Cardiac fibroblast (primary cell): ENCODE measurements at regions not wholly inside any gene's neighbourhood (a gene's known extent, or its start where the extent isn't known, plus 50 kb on each side); places are given as distances from the start of the nearest gene placed in this dataset.

Experiments used
- DNase-seq, 2 donors: peaks; one replicate each; pipeline versions ENCODE4 v3.0.0 to v3.0.0-alpha.2; 2010; ENCODE audit warnings: low read depth in 2 of 2
- H3K4me3 ChIP-seq, 2 donors: replicated peaks in 1 of 2; 1 replicate in 1 of 2; 2 replicates in 1 of 2; pipeline ENCODE4 v1.5.1; 2011; ENCODE audit warnings: low read depth in 2 of 2, low read length in 2 of 2, mild to moderate bottlenecking in 2 of 2, moderate library complexity in 1 of 2
- TF ChIP-seq, protein P1 (sequence below): IDR thresholded peaks from one replicate; pipeline ENCODE4 v1.5.1; 2011; ENCODE audit warnings: low read depth, mild to moderate bottlenecking, low read length, inconsistent platforms

DNA sequence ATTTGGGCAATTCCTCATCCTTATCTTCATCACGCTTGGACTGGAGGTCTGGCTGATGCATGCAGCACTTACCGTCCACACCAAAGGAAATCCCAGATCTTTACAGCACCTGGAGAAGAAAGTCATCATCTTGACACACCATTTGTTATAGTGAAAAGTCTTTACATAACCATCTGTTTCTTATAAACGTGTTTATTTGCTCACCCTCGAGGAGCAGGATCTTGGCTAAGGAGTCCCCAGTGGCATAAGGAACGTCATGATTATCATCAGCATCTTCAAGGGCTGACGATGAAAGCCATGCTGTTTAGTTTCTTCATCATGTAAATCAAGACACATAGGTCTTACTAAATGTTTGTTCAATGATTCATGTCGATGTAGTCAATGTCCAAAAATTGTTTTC lies 248.8 kb upstream of the ELAC2 start:
- H3K4me3 ChIP-seq: no peak overlapping the region
- TF ChIP-seq, protein P1, sequence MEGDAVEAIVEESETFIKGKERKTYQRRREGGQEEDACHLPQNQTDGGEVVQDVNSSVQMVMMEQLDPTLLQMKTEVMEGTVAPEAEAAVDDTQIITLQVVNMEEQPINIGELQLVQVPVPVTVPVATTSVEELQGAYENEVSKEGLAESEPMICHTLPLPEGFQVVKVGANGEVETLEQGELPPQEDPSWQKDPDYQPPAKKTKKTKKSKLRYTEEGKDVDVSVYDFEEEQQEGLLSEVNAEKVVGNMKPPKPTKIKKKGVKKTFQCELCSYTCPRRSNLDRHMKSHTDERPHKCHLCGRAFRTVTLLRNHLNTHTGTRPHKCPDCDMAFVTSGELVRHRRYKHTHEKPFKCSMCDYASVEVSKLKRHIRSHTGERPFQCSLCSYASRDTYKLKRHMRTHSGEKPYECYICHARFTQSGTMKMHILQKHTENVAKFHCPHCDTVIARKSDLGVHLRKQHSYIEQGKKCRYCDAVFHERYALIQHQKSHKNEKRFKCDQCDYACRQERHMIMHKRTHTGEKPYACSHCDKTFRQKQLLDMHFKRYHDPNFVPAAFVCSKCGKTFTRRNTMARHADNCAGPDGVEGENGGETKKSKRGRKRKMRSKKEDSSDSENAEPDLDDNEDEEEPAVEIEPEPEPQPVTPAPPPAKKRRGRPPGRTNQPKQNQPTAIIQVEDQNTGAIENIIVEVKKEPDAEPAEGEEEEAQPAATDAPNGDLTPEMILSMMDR: no peak
- peak in 1 of 2 donors; percentile 80 for DNase-seq

DNA sequence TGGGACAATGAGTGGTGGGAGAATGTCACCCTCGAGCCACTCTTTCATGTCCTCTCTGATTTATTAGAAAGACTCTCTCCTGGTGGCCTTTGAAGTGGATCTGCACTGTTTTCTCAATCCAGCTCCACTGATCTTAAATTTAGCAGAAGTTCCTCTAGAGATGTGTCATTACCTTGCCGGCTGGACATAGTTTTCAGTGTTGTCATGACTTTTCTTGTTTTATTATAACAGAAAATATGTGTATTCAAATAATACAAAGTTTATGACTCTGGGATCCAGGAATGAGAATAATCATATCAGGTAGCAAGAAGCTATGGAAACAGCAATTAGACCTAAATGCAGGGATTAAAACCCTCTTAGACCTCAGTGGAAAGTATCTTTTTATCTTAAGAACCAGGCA lies 247.5 kb upstream of the ELAC2 start:
- DNase-seq: peak in 1 of 2 donors; percentile 33
- no peak overlapping the region for H3K4me3 ChIP-seq
- TF ChIP-seq, protein P1: no peak

DNA sequence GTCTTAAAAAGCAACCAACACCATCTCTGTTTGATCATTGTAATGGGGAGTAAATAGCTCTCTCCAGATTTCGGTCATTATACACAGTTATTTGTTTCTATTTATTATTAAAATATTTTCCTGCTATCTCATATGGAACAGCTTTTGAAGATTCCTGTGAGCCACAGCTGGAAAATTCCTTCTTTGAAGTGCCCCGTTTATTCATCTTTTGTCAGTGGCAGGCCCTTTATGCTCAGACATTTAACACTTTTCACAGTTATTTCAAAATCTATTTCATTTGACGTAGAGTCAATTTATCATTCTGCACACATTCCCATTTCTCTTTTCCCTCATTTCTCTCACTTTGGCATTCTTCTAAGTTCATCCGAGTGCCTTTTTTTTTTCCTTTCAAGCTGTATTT lies 245.9 kb upstream of the ELAC2 start:
- DNase-seq: no peak
- no peak overlapping the region for H3K4me3 ChIP-seq
- TF ChIP-seq, protein P1: no peak

DNA sequence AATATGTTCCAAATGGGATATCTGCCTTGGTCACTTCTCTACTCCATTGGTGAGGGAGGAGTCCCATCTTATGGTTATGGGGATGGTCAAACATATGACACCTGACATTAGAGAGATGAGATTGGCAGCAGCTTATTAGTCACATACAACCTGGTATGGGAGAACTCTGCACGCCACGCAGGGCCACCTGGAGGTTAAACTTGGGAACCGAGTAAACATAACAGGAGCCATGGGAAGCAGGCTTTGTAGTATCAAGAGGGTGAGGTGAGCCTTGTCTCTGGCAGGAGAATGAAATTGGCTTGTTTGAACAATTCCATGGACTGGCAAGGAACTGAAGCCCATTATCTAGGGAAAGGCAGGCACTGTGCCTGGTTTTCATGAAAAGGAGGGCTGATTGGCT lies 238.7 kb upstream of the ELAC2 start:
- TF ChIP-seq, protein P1: no peak
- H3K4me3 ChIP-seq: no peak overlapping the region
- DNase-seq: no peak

DNA sequence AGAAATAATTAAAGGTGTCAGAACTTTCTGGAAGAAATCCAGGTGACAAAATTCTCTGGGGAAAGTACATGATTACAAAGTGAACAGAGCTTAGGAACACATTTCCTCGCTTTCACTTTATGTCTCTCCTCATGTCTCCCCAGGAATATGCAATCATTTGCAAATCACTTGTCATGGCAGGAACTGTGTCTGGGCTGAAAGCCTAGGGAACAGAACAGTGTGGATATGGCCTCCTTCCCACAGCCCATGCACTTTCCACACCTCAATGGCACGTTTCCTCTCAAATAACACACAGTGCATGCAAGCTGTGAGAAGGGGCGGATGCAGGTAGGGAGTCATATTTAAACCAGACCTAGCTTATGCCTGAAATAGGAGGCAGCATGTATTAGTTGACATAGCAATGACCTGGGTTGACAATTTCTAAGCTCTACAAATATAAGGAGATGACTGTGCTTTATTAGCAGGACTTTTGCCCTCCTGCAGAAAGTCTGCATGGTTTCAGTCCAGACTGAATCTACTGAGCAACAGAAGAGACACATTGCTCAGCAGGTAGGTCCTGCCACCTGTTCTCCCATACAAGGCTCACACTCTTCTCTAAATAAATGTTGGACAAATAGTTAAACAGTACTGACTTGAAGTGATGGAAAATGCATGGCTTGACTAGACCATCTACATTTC lies 236.0 kb upstream of the ELAC2 start:
- no peak overlapping the region for H3K4me3 ChIP-seq
- TF ChIP-seq, protein P1: no peak
- DNase-seq: no peak

DNA sequence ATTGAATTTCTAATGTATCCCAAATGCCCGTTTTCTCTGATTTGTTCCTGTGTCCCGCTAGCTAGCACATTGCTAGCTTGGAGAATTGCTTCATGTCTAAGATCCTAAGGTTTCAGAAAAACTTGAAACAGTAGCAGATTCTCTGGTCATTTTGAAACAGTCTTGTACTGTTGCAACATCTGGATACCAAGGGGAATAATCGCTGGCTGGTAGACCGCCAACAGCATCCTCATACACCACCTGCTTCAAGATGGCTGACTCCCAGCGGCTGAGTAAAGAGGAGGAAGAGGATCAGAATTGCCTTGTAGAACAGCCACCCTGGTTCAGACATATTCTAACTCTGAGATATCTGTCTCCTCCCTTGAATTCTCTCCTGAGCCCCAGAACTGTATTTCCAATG lies 226.7 kb upstream of the ELAC2 start:
- TF ChIP-seq, protein P1: no peak
- H3K4me3 ChIP-seq: no peak overlapping the region
- DNase-seq: peak; percentile 2 to 8

DNA sequence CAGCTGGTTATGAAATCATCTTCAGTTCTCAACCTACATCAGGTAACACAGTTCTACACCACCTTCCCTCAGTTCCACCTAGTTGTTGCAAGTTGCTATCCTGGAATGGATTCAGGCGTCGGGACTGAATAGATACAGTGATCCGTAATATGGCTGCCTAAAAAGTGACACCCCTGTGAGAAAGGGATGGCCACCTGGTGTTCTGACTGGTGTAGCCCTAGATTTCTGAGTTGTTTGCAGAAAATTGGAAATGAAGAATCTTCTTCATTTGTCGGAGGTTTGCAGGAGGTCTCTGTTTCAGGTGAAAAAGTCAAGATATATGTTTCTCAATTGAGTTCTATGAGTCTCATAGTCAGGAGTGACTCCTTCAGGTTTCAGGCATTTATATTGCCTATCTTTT lies 225.8 kb upstream of the ELAC2 start:
- no peak for DNase-seq
- TF ChIP-seq, protein P1: no peak
- no peak overlapping the region for H3K4me3 ChIP-seq
